ENCODE measurements at regions not wholly inside any gene's neighbourhood (a gene's known extent, or its start where the extent isn't known, plus 50 kb on each side); places are given as distances from the start of the nearest gene placed in this dataset.

- Histone ChIP-seq H3K9me3 (ENCODE audit: low read depth) (no peaks in the 10 kb centered on the region), H2AFZ (no peak overlapping the region), H3K27me3 (no peaks in the 10 kb centered on the region), H3K79me2 (no peaks in the 10 kb centered on the region), H3K4me3 (no peak overlapping the region), H3K36me3 (replicated peaks; ENCODE audit: insufficient read depth, low read depth) (no peaks in the 10 kb centered on the region), H3K4me2 (no peak overlapping the region), H3K27ac (no peak overlapping the region), H3K9me2 (replicated peaks; ENCODE audit: insufficient read depth) (no peaks in the 10 kb centered on the region), H3K4me1 (ENCODE audit: insufficient read depth) (peaks cover 5% of the 10 kb centered on the region), H4K20me1 (ENCODE audit: insufficient read depth, poor library complexity, severe bottlenecking) (no peaks in the 10 kb centered on the region)
- WGBS (ENCODE audit: low lambda C conversion rate, missing lambda C conversion rate): 67% methylated on average over 3 of the region's 3 CpGs
- TF ChIP-seq EZH2phosphoT487 (IDR thresholded peaks at IDR 0.05; ENCODE audit: low read depth, severe bottlenecking, unreplicated experiment): no peak
- TF ChIP-seq EZH2 (IDR thresholded peaks at IDR 0.05; ENCODE audit: borderline replicate concordance): no peak
- no peak for TF ChIP-seq CTCF (IDR thresholded peaks at IDR 0.05; ENCODE audit: poor library complexity)
- DNase-seq (ENCODE audit: low spot score): no peak
Measured at GRCh38 chr15:81959196-81959595, 86.6 kb downstream of the MEX3B start.

- H3K9me2 ChIP-seq (replicated peaks; ENCODE audit: insufficient read depth): no peaks in the 10 kb centered on the region
- DNase-seq (ENCODE audit: low spot score): no peak
- H3K79me2 ChIP-seq: no peaks in the 10 kb centered on the region
Measured at GRCh38 chr15:81957698-81958097, 88.1 kb downstream of the MEX3B start.

GRCh38 chr15:81955382-81956062, 90.3 kb downstream of the MEX3B start:
- H4K20me1 ChIP-seq (ENCODE audit: insufficient read depth, poor library complexity, severe bottlenecking): no peaks in the 10 kb centered on the region
- 76% methylated on average over 6 of the region's 6 CpGs for WGBS (ENCODE audit: low lambda C conversion rate, missing lambda C conversion rate)

More at GRCh38 chr15:81957698-81958097, 88.1 kb downstream of the MEX3B start:
- Histone ChIP-seq H3K4me3 (no peak overlapping the region), H3K4me2 (no peak overlapping the region), H3K27ac (no peak overlapping the region), H3K9me3 (ENCODE audit: low read depth) (no peaks in the 10 kb centered on the region), H4K20me1 (ENCODE audit: insufficient read depth, poor library complexity, severe bottlenecking) (no peaks in the 10 kb centered on the region), H3K4me1 (ENCODE audit: insufficient read depth) (peaks cover 5% of the 10 kb centered on the region), H2AFZ (no peak overlapping the region), H3K27me3 (no peaks in the 10 kb centered on the region), H3K36me3 (replicated peaks; ENCODE audit: insufficient read depth, low read depth) (no peaks in the 10 kb centered on the region)
- WGBS (ENCODE audit: low lambda C conversion rate, missing lambda C conversion rate): 88% methylated on average over 4 of the region's 4 CpGs
- no peak for TF ChIP-seq EZH2phosphoT487 (IDR thresholded peaks at IDR 0.05; ENCODE audit: low read depth, severe bottlenecking, unreplicated experiment)
- TF ChIP-seq CTCF (IDR thresholded peaks at IDR 0.05; ENCODE audit: poor library complexity): no peak
- no peak for TF ChIP-seq EZH2 (IDR thresholded peaks at IDR 0.05; ENCODE audit: borderline replicate concordance)

More at GRCh38 chr15:81955382-81956062, 90.3 kb downstream of the MEX3B start:
- Histone ChIP-seq H3K27me3 (no peaks in the 10 kb centered on the region), H2AFZ (no peak overlapping the region), H3K9me3 (ENCODE audit: low read depth) (no peaks in the 10 kb centered on the region), H3K79me2 (no peaks in the 10 kb centered on the region), H3K36me3 (replicated peaks; ENCODE audit: insufficient read depth, low read depth) (no peaks in the 10 kb centered on the region), H3K27ac (no peak overlapping the region), H3K9me2 (replicated peaks; ENCODE audit: insufficient read depth) (no peaks in the 10 kb centered on the region), H3K4me2 (no peak overlapping the region), H3K4me1 (ENCODE audit: insufficient read depth) (peaks cover 5% of the 10 kb centered on the region), H3K4me3 (no peak overlapping the region)
- DNase-seq (ENCODE audit: low spot score): no peak
- TF ChIP-seq EZH2 (IDR thresholded peaks at IDR 0.05; ENCODE audit: borderline replicate concordance): no peak
- no peak for TF ChIP-seq CTCF (IDR thresholded peaks at IDR 0.05; ENCODE audit: poor library complexity)
- no peak for TF ChIP-seq EZH2phosphoT487 (IDR thresholded peaks at IDR 0.05; ENCODE audit: low read depth, severe bottlenecking, unreplicated experiment)

All from hepatocyte (in vitro differentiated cells).